ENCODE measurements at regions not wholly inside any gene's neighbourhood (a gene's known extent, or its start where the extent isn't known, plus 50 kb on each side); places are given as distances from the start of the nearest gene placed in this dataset.

GRCh38 chr18:45253056-45253565 is 362.2 kb upstream of the SLC14A2 start:
- TF ChIP-seq, protein P1, sequence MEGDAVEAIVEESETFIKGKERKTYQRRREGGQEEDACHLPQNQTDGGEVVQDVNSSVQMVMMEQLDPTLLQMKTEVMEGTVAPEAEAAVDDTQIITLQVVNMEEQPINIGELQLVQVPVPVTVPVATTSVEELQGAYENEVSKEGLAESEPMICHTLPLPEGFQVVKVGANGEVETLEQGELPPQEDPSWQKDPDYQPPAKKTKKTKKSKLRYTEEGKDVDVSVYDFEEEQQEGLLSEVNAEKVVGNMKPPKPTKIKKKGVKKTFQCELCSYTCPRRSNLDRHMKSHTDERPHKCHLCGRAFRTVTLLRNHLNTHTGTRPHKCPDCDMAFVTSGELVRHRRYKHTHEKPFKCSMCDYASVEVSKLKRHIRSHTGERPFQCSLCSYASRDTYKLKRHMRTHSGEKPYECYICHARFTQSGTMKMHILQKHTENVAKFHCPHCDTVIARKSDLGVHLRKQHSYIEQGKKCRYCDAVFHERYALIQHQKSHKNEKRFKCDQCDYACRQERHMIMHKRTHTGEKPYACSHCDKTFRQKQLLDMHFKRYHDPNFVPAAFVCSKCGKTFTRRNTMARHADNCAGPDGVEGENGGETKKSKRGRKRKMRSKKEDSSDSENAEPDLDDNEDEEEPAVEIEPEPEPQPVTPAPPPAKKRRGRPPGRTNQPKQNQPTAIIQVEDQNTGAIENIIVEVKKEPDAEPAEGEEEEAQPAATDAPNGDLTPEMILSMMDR (conservative IDR thresholded peaks at IDR 0.05; ENCODE audit: low read length): no peak
- no peak for TF ChIP-seq EZH2phosphoT487 (IDR thresholded peaks at IDR 0.05; ENCODE audit: borderline replicate concordance, low read depth, low read length)
